ENCODE measurements at regions not wholly inside any gene's neighbourhood (a gene's known extent, or its start where the extent isn't known, plus 50 kb on each side); places are given as distances from the start of the nearest gene placed in this dataset.

DNA sequence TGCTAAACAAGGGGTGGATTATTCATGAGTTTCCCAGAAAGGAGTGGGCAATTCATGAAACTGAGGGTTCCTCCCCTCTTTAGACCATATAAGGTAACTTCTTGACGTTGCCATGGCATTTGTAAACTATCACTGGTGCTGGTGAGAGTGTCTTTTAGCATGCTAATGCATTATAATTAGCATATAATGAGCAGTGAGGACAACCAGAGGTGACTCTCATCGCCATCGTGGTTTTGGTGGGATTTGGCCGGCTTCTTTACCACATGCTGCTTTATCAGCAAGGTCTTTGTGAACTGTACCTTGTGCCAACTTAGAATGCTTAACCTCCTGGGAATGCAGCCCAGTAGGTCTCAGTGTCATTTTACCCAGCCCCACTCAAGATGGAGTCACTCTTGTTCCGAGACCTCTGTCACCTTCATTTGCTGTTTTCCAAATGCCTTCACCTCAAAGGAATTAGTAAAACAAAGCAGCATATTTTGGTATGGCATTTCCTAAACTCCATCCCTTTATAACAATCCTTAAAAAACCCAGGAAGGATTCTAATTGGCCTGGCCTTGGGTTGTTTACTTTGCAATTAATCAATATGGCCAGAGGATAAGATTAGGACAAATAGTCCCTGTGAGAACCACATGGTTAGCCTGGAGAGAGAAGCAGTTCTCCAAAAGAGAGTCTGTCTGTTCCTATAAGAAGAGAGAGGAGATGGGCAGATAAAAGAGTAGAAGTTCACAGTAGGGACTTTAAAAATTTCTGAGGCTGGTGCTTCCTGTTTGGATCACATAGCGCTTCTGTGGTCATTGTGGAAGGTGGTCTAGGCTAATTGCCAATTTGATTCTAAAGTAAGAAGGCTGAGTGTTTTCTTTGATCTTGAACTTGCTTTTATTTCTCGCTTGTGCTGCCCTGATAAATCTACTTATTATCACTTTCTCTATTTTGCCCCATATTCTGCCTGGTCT lies 155.2 kb upstream of the EOMES start:
- Mint-ChIP-seq H3K27me3 (no peaks in the 10 kb centered on the region), H3K27ac (no peak overlapping the region), H3K4me1 (ENCODE audit: low read depth) (peaks cover 44% of the 10 kb centered on the region), H3K36me3 (no peaks in the 10 kb centered on the region), H3K4me3 (no peak overlapping the region), H3K9me3 (no peaks in the 10 kb centered on the region)
- CTCF ChIA-PET, result no interaction called here
- intact Hi-C loops (cut with micrococcal nuclease), result no loop called here
- POLR2A ChIA-PET, result no interaction called here
- DNase-seq, result no peak

DNA sequence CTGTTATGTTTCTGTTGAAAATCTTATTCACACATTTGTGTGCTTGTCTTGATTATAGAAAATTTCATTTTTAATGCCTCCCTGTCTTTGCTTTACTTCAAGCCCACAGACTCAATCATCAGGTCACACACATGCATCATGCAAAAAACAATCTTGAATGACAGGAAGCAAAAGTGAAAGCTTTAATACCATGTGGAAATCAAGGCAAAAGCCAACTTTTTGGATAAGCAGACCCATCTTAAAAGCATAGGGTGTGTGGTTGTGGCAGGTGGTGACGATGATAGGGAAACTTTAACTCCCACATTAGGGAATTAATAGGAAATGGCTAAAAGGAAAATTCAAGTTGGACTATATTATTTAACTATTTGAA lies 155.9 kb upstream of the EOMES start:
- no peaks in the 10 kb centered on the region for H3K36me3 Mint-ChIP-seq
- H3K27me3 Mint-ChIP-seq, result no peaks in the 10 kb centered on the region
- no peak overlapping the region for H3K27ac Mint-ChIP-seq
- H3K4me1 Mint-ChIP-seq (ENCODE audit: low read depth), result peaks cover 44% of the 10 kb centered on the region
- POLR2A ChIA-PET, result interaction anchor here (0.6 kb wide), 1 partner anchor 110 kb away, joined by 3 read pairs; no protein-coding TSS in a partner anchor
- H3K9me3 Mint-ChIP-seq, result no peaks in the 10 kb centered on the region
- intact Hi-C loops (cut with micrococcal nuclease), result no loop called here
- CTCF ChIA-PET, result no interaction called here
- no peak overlapping the region for H3K4me3 Mint-ChIP-seq
- no peak for DNase-seq

DNA sequence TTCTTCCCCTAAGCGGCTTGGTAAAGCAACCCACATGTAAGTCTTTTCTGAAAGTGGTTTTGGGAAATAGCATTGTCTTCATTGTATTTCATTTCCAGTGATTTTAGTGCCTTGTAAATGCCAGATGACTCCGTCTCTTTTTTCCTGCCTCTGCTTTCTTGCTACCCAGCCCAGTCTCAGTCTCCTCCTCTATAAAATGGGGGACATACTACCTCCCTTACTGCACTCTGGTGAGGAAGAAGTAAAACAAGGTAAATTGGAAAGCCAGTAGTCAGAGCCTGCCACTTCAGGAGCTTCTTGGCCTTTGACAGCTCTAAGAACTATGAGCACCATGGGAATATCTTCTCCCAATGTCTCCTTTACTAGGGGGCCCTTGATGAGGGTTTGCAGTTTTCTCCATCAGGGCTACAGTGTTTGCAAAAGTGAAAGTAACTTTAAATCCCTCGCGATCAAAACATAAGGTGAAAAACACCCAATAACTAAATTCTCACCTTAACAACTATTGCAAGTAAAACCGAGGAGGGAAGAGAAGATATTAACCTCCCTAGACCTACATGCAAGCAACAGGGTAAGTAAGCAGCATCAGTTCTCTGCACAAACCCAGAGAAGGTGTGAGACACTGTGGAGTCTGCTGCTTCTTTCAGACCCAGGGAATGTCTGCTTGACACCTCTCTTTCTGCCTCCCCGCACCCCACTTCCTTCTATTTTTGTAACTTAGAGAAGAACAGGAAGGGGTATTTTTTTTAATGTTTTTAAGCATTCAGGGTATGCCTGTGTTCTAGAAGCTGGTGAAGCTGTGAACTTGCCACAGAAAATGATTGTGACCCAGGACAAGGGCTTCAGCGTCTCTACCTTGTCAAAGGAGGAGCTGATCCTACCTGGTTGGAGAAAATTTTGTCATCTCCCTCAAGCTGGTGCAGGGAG lies 159.1 kb upstream of the EOMES start:
- H3K9me3 Mint-ChIP-seq, result no peaks in the 10 kb centered on the region
- H3K4me1 Mint-ChIP-seq (ENCODE audit: low read depth), result peaks cover 43% of the 10 kb centered on the region
- no peaks in the 10 kb centered on the region for H3K36me3 Mint-ChIP-seq
- intact Hi-C loops (cut with micrococcal nuclease), result loop anchor here (1.0 to 5.0 kb wide), 3 partner anchors 22 to 361 kb away; partner anchors contain the start of genes CMC1 and EOMES
- H3K27me3 Mint-ChIP-seq, result no peaks in the 10 kb centered on the region
- DNase-seq, result peak; percentile 33
- POLR2A ChIA-PET, result no interaction called here
- CTCF ChIA-PET, result no interaction called here
- H3K27ac Mint-ChIP-seq, result peak overlapping the region; percentile 70
- peak overlapping the region; percentile 72 for H3K4me3 Mint-ChIP-seq

DNA sequence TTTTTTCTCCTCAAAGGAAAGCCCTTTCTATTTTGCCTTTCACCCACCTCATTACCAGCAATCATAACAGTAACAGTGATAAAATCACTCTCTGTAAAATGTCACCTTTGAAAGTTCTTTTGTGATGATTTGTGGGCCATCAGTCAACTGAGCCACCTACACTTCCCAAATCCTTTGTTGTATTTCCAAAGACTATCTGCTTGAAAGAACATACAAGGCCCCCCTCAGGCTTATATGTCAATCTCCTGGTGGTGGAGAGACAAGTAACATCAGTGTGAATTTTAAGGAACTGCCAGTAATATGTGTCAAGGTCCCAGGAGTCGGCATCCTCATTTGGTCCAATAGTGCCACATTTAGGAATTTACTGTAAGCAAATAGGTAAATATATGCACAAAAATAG lies 161.1 kb upstream of the EOMES start:
- no peak for DNase-seq
- intact Hi-C loops (cut with micrococcal nuclease), result loop anchor here (5.0 kb wide), 2 partner anchors 161 to 359 kb away; partner anchors contain the start of genes CMC1 and EOMES
- Mint-ChIP-seq H3K27ac (no peak overlapping the region), H3K4me3 (no peak overlapping the region), H3K4me1 (ENCODE audit: low read depth) (peaks cover 32% of the 10 kb centered on the region), H3K27me3 (no peaks in the 10 kb centered on the region), H3K36me3 (no peaks in the 10 kb centered on the region), H3K9me3 (no peaks in the 10 kb centered on the region)
- ChIA-PET CTCF (no interaction called here), POLR2A (no interaction called here)

DNA sequence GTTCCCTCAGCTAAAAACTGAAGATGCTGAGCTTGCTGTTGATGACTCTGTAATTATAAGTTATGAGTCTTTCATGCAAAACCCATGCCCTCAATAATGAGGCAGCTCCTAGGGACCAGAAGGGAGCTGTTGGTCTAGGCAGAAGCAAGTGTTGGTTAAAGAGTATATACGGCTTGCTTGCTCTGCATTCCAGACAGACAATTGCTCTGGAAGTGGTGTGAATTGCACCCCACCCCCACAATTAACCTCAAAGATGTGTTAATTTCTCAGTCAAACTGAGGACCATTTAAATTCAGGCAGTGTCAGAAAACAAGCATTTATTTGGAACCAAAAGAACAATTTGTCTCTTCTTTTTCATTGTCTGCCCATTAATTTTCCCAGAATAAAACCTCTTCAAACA lies 163.5 kb upstream of the EOMES start:
- DNase-seq, result no peak
- intact Hi-C loops (cut with micrococcal nuclease), result loop anchor here (1.0 kb wide), 1 partner anchor 15 kb away; no protein-coding TSS in a partner anchor
- no peaks in the 10 kb centered on the region for H3K36me3 Mint-ChIP-seq
- H3K9me3 Mint-ChIP-seq, result no peaks in the 10 kb centered on the region
- H3K4me3 Mint-ChIP-seq, result no peak overlapping the region
- POLR2A ChIA-PET, result no interaction called here
- H3K27ac Mint-ChIP-seq, result no peak overlapping the region
- CTCF ChIA-PET, result no interaction called here
- no peaks in the 10 kb centered on the region for H3K27me3 Mint-ChIP-seq
- peaks cover 19% of the 10 kb centered on the region for H3K4me1 Mint-ChIP-seq (ENCODE audit: low read depth)

DNA sequence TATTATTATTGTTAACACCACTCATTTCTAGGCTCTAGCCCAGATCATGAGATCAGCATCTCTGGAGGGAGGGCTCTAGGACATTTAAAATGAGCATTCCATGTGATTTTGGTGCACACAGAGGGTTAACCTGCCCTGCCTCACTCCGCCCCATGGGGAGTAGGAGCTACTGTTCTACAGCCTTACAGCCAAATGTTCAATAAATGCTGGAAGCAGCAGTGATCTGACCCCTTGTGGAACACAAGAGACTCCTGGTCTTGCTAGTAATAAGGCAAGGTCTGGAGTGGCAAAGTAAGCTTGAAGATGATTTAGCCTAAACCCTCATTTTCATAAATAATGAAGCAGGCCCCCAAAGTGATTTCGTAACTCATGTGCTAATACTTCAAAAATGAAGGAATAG lies 166.4 kb upstream of the EOMES start:
- no peak for DNase-seq
- H3K27me3 Mint-ChIP-seq, result no peaks in the 10 kb centered on the region
- POLR2A ChIA-PET, result no interaction called here
- peaks cover 13% of the 10 kb centered on the region for H3K9me3 Mint-ChIP-seq
- H3K27ac Mint-ChIP-seq, result no peak overlapping the region
- intact Hi-C loops (cut with micrococcal nuclease), result no loop called here
- CTCF ChIA-PET, result no interaction called here
- H3K36me3 Mint-ChIP-seq, result peaks cover 7% of the 10 kb centered on the region
- H3K4me1 Mint-ChIP-seq (ENCODE audit: low read depth), result no peaks in the 10 kb centered on the region
- H3K4me3 Mint-ChIP-seq, result no peak overlapping the region

DNA sequence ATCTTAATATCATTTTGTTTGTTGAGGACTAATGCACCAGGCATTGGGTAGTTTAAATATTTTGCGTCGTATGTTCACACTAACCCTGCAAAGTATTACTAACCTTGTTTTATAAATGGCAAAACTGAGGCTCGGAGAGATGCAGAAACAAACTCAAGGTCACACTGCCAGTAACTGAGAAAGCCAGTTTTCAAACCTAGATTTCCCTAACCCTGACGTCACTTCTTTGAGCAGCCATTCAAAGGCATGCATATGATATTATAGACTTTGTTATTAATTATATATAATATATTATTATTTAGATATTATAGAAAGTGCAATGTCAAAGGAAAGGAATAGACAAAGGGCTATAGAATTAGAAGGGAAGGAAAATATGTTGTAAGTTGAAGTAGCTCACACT lies 167.6 kb upstream of the EOMES start:
- Mint-ChIP-seq H3K4me1 (ENCODE audit: low read depth) (no peaks in the 10 kb centered on the region), H3K27ac (no peak overlapping the region), H3K27me3 (no peaks in the 10 kb centered on the region), H3K9me3 (peaks cover 23% of the 10 kb centered on the region), H3K4me3 (no peak overlapping the region), H3K36me3 (peaks cover 11% of the 10 kb centered on the region)
- ChIA-PET POLR2A (no interaction called here), CTCF (interaction anchor here (1.0 kb wide), 1 partner anchor 428 kb away, joined by 4 read pairs; no protein-coding TSS in a partner anchor)
- intact Hi-C loops (cut with micrococcal nuclease), result no loop called here
- DNase-seq, result no peak

DNA sequence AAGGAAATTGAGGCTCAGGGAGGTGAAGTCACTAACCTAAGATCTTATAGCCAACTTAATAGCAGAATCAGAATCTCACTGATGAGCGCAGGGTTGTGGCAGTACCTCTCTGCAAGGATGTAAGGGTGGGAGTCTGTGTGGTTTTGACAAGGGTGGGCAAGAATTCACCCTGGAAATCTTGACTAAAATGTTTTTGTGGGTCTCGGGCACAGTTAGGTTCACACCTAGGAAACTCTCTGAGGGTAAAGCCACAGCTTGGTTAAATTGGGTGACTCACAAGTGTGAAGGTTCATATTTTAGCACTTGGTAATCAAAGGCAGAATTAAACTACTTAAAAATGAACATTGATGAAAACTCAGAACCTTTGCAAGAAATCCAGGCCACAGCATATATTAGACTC lies 178.2 kb upstream of the EOMES start:
- intact Hi-C loops (cut with micrococcal nuclease), result loop anchor here (1.0 kb wide), 1 partner anchor 15 kb away; no protein-coding TSS in a partner anchor
- peaks cover 36% of the 10 kb centered on the region for H3K4me1 Mint-ChIP-seq (ENCODE audit: low read depth)
- H3K27ac Mint-ChIP-seq, result peak overlapping the region; percentile 11
- CTCF ChIA-PET, result no interaction called here
- POLR2A ChIA-PET, result no interaction called here
- no peaks in the 10 kb centered on the region for H3K27me3 Mint-ChIP-seq
- H3K4me3 Mint-ChIP-seq, result no peak overlapping the region
- DNase-seq, result no peak
- peaks cover 1% of the 10 kb centered on the region for H3K9me3 Mint-ChIP-seq
- peaks cover under 1% of the 10 kb centered on the region for H3K36me3 Mint-ChIP-seq

DNA sequence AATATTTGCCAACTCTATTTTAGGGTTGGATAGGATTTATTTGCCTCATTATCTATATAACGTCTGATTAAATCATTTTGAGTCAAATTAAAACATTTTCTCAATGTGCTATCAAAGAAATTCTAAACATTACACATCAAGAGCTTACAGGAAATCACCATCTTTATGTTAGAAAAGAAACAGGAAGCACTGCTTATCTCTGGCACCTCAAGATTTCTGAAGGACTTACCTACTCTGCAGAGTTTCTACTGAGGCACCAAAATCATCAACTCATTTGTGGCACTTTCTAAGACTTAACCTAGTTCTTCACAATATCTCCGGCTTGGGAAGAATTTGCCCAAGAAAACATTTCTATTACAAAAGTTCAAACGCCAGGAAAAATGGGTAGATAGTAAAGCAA lies 181.3 kb upstream of the EOMES start:
- Mint-ChIP-seq H3K4me1 (ENCODE audit: low read depth) (peaks cover 32% of the 10 kb centered on the region), H3K9me3 (no peaks in the 10 kb centered on the region), H3K27ac (peak overlapping the region; percentile 63), H3K4me3 (no peak overlapping the region), H3K27me3 (no peaks in the 10 kb centered on the region), H3K36me3 (no peaks in the 10 kb centered on the region)
- intact Hi-C loops (cut with micrococcal nuclease), result loop anchor here (1.0 kb wide), 1 partner anchor 22 kb away; no protein-coding TSS in a partner anchor
- POLR2A ChIA-PET, result no interaction called here
- no peak for DNase-seq
- CTCF ChIA-PET, result no interaction called here

DNA sequence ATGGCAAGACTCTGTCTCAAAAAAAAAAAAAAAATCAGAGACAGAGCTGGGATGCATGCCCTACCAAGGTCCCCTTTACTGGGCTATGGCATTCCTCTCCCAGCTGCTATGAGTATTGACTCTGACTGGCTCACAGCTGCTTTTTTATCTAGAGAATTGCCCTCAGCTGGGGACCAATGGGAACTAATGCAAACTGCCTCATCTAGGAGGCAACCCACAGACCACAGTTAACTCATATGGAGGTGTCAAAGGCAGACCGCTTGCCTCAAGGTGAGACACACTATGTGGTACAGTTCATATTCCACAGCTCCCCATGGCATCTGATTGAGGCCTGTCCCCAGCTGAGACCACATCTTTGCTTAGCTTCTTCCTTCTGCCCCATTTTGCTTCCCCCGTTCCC lies 183.5 kb upstream of the EOMES start:
- Mint-ChIP-seq H3K27ac (no peak overlapping the region), H3K27me3 (no peaks in the 10 kb centered on the region), H3K9me3 (no peaks in the 10 kb centered on the region), H3K36me3 (no peaks in the 10 kb centered on the region), H3K4me1 (ENCODE audit: low read depth) (peaks cover 23% of the 10 kb centered on the region), H3K4me3 (no peak overlapping the region)
- CTCF ChIA-PET, result no interaction called here
- intact Hi-C loops (cut with micrococcal nuclease), result loop anchor here (1.0 kb wide), 1 partner anchor 18 kb away; no protein-coding TSS in a partner anchor
- peak; percentile 39 for DNase-seq
- POLR2A ChIA-PET, result no interaction called here

DNA sequence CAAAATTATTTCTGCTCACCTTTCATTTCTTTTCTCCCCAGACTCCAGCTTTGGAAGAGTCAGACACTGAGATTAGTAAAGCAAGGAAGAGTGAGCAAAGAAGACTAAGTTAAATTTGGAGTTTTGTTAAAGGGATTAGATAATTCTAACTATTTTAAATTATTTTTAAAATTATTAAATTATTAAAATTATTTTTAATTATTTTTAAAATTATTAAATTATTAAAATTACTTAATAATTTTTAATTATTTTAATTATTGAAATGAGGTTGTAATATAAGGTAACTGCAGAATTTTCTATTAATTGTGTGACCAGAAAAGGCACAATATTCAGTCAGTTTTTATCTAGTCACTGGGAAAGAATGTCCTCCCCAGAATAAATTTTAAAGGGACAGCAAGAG lies 185.0 kb upstream of the EOMES start:
- H3K27ac Mint-ChIP-seq, result no peak overlapping the region
- H3K4me3 Mint-ChIP-seq, result no peak overlapping the region
- H3K27me3 Mint-ChIP-seq, result no peaks in the 10 kb centered on the region
- peaks cover 17% of the 10 kb centered on the region for H3K4me1 Mint-ChIP-seq (ENCODE audit: low read depth)
- POLR2A ChIA-PET, result no interaction called here
- no peaks in the 10 kb centered on the region for H3K36me3 Mint-ChIP-seq
- no peak for DNase-seq
- intact Hi-C loops (cut with micrococcal nuclease), result no loop called here
- no peaks in the 10 kb centered on the region for H3K9me3 Mint-ChIP-seq
- CTCF ChIA-PET, result no interaction called here

DNA sequence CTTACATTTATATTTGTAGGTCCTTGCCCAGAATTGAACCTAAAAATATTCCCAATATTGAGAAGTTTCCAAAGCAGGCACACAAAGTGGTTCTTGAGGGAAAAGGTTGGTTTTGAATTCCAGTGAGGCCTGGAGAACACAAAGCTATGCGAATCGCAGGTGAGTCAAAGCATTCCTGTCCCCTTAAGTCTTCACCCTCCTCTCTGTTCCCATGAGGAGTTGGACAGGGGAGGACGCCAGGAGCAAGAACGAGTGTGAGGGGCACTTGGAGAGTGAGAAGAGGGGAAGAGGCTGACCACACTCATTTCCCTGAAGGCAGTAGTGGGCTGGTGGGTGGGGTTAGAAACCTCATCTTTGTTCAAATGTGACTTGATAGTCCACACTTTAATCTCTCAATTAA lies 185.8 kb upstream of the EOMES start:
- peaks cover 14% of the 10 kb centered on the region for H3K4me1 Mint-ChIP-seq (ENCODE audit: low read depth)
- no peak for DNase-seq
- no peaks in the 10 kb centered on the region for H3K9me3 Mint-ChIP-seq
- CTCF ChIA-PET, result no interaction called here
- POLR2A ChIA-PET, result no interaction called here
- H3K27ac Mint-ChIP-seq, result no peak overlapping the region
- intact Hi-C loops (cut with micrococcal nuclease), result no loop called here
- no peaks in the 10 kb centered on the region for H3K36me3 Mint-ChIP-seq
- no peak overlapping the region for H3K4me3 Mint-ChIP-seq
- H3K27me3 Mint-ChIP-seq, result no peaks in the 10 kb centered on the region
